ENCODE measurements at regions not wholly inside any gene's neighbourhood (a gene's known extent, or its start where the extent isn't known, plus 50 kb on each side); places are given as distances from the start of the nearest gene placed in this dataset.

DNA sequence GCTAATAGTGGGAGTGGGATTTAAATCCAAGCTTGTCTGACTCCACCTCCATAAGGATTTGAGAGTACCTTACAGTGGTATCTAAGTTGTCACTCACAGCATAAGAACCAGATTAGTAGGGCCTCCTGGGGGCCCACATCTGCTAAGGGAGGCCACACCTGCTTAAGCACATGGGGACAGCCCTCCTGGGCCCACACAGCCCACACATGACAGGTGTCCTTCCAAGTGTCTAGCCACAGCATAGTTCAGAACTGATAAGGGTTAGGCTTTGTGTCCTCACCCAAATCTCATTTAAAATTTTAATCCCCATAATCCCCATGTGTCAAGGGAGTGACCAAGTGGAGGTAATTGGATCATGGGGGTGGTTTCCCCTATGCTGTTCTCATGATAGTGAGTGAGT lies 186.0 kb upstream of the HMGA2 start:
- TF ChIP-seq, protein P1, sequence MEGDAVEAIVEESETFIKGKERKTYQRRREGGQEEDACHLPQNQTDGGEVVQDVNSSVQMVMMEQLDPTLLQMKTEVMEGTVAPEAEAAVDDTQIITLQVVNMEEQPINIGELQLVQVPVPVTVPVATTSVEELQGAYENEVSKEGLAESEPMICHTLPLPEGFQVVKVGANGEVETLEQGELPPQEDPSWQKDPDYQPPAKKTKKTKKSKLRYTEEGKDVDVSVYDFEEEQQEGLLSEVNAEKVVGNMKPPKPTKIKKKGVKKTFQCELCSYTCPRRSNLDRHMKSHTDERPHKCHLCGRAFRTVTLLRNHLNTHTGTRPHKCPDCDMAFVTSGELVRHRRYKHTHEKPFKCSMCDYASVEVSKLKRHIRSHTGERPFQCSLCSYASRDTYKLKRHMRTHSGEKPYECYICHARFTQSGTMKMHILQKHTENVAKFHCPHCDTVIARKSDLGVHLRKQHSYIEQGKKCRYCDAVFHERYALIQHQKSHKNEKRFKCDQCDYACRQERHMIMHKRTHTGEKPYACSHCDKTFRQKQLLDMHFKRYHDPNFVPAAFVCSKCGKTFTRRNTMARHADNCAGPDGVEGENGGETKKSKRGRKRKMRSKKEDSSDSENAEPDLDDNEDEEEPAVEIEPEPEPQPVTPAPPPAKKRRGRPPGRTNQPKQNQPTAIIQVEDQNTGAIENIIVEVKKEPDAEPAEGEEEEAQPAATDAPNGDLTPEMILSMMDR (conservative IDR thresholded peaks at IDR 0.05), result no peak
- Mint-ChIP-seq H3K27ac (ENCODE audit: unreplicated experiment) (no peak overlapping the region), H3K4me3 (no peak overlapping the region), H3K27me3 (ENCODE audit: low read depth) (no peaks in the 10 kb centered on the region), H3K36me3 (ENCODE audit: low read depth) (no peaks in the 10 kb centered on the region), H3K4me1 (peaks cover 4% of the 10 kb centered on the region), H3K9me3 (peaks cover 4% of the 10 kb centered on the region)
- DNase-seq (ENCODE audit: low read depth, low spot score), result no peak

- Mint-ChIP-seq H3K27ac (ENCODE audit: unreplicated experiment) (no peak overlapping the region), H3K4me3 (no peak overlapping the region), H3K27me3 (ENCODE audit: low read depth) (no peaks in the 10 kb centered on the region), H3K36me3 (ENCODE audit: low read depth) (no peaks in the 10 kb centered on the region), H3K9me3 (peaks cover 4% of the 10 kb centered on the region), H3K4me1 (peaks cover 4% of the 10 kb centered on the region)
- TF ChIP-seq, protein P1 (conservative IDR thresholded peaks at IDR 0.05), result no peak
- DNase-seq (ENCODE audit: low read depth, low spot score), result no peak
Observed at GRCh38 chr12:65640489-65640901, 183.8 kb upstream of the HMGA2 start.

GRCh38 chr12:65642061-65642661 lies 182.1 kb upstream of the HMGA2 start:
- H3K36me3 Mint-ChIP-seq (ENCODE audit: low read depth), result no peaks in the 10 kb centered on the region
- DNase-seq (ENCODE audit: low read depth, low spot score), result no peak
- TF ChIP-seq, protein P1 (conservative IDR thresholded peaks at IDR 0.05), result no peak
- H3K27me3 Mint-ChIP-seq (ENCODE audit: low read depth), result no peaks in the 10 kb centered on the region
- H3K27ac Mint-ChIP-seq (ENCODE audit: unreplicated experiment), result no peak overlapping the region
- H3K9me3 Mint-ChIP-seq, result peaks cover 4% of the 10 kb centered on the region
- no peak overlapping the region for H3K4me3 Mint-ChIP-seq
- H3K4me1 Mint-ChIP-seq, result peaks cover 4% of the 10 kb centered on the region

DNA sequence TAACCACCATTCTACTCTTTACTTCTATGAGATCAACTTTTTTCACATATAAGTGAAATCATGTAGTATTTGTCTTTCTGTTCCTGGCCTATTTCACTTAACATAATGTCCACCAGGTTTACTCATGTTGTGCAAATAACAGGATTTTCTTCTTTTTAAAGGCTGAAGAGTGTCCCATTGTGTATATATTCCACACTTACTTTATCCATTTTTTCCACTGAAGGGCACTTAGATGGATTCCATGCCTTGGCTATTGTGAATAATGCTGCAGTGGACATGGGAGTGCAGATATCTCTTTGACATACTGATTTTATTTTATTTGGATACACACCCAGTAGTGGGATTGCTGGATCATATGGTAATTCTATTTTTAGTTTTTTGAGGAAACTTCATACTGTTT lies 181.1 kb upstream of the HMGA2 start:
- TF ChIP-seq, protein P1 (conservative IDR thresholded peaks at IDR 0.05), result no peak
- no peak for DNase-seq (ENCODE audit: low read depth, low spot score)
- Mint-ChIP-seq H3K4me1 (peaks cover 4% of the 10 kb centered on the region), H3K4me3 (no peak overlapping the region), H3K27me3 (ENCODE audit: low read depth) (no peaks in the 10 kb centered on the region), H3K36me3 (ENCODE audit: low read depth) (no peaks in the 10 kb centered on the region), H3K27ac (ENCODE audit: unreplicated experiment) (no peak overlapping the region), H3K9me3 (peaks cover 4% of the 10 kb centered on the region)

- H3K27ac Mint-ChIP-seq (ENCODE audit: unreplicated experiment), result no peak overlapping the region
Observed at GRCh38 chr12:65643595-65644386, 180.5 kb upstream of the HMGA2 start.

More at GRCh38 chr12:65643595-65644386, 180.5 kb upstream of the HMGA2 start:
- Mint-ChIP-seq H3K4me3 (no peak overlapping the region), H3K4me1 (peaks cover 5% of the 10 kb centered on the region), H3K36me3 (ENCODE audit: low read depth) (no peaks in the 10 kb centered on the region), H3K27me3 (ENCODE audit: low read depth) (no peaks in the 10 kb centered on the region), H3K9me3 (peaks cover 4% of the 10 kb centered on the region)
- TF ChIP-seq, protein P1 (conservative IDR thresholded peaks at IDR 0.05), result no peak
- no peak for DNase-seq (ENCODE audit: low read depth, low spot score)

Data from neural crest cell (in vitro differentiated cells).